Right cardiac atrium (tissue), 5 donors: ENCODE measurements at regions not wholly inside any gene's neighbourhood (a gene's known extent, or its start where the extent isn't known, plus 50 kb on each side); places are given as distances from the start of the nearest gene placed in this dataset.

Experiments used
- ATAC-seq, 2 donors: fragments of 200-7000 bp; cut with Tn5 transposase; one replicate each; pipeline versions ENCODE4 v1.8.0 to v1.9.1; 2020; ENCODE audit warnings: moderate library complexity in 2 of 2, mild to moderate bottlenecking in 1 of 2
- DNase-seq, 3 donors: peaks; one replicate each; pipeline ENCODE4 v3.0.0-alpha.2; 2020
- H3K27ac ChIP-seq: one replicate; pipeline ENCODE4 v1.5.1; 2013; ENCODE audit warnings: mild to moderate bottlenecking, low read length, control low read depth, moderate library complexity
- H3K27me3 ChIP-seq: one replicate; pipeline ENCODE4 v1.6.1; 2013; ENCODE audit not compliant: control insufficient read depth, insufficient read depth
- H3K4me1 ChIP-seq: one replicate; pipeline ENCODE4 v1.6.1; 2013; ENCODE audit warnings: low read length; ENCODE audit not compliant: control insufficient read depth, insufficient read depth
- H3K4me3 ChIP-seq: one replicate; pipeline ENCODE4 v1.5.1; 2013; ENCODE audit warnings: low read length, control low read depth
- H3K9me3 ChIP-seq: one replicate; pipeline ENCODE4 v1.6.1; 2013; ENCODE audit warnings: low read length; ENCODE audit not compliant: control insufficient read depth
- WGBS: extraction: QIAGEN DNeasy Blood & Tissue Kit; methylation state at CpG from one replicate; pipeline ENCODE4 v1.1.7; 2013; 5-methylcytosine and 5-hydroxymethylcytosine counted together
- intact Hi-C, 4 donors: fragments of 100-400 bp; cut with DNase I; formaldehyde crosslinking; loops; one replicate each; pipeline versions ENCODE4 v1.11.0 to v1.14.0; 2022 to 2023
- donor health status: healthy with polysubstance abuse.
- donor health status: DM: no; HTN: yes; CAD: no.
- donor health status: DM: no; HTN: no; CAD: no.
- donor health status: DM: no; HTN: yes; CAD: no; lungs with severe emphysema.
- donor health status: DM: yes; HTN: yes; CAD: no.

DNA sequence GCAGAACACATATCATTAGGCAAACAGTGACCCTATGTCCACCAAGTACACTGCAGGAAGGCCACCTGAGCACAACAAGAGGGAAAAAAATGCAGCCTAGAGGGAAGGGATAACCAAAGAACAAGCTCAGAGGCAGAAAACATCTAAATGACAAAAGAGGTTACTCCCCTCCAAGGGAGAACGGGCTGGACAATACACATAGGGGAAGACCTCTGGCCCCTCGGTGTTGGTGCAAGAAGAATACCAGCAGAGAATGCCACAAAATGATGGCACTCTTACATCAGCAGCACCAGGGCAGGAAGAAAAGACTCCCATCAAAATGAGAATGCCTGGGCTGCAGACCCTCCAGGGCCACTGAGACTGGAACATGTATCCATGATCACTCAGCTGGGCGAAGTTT, 66.6 kb upstream of the OPCML start:
- Histone ChIP-seq H3K4me3 (no peak overlapping the region), H3K4me1 (no peaks in the 10 kb centered on the region), H3K27me3 (no peaks in the 10 kb centered on the region), H3K9me3 (no peaks in the 10 kb centered on the region), H3K27ac (no peak overlapping the region)
- intact Hi-C loops = no loop called here
- ATAC-seq = no peak
- DNase-seq = no peak
- WGBS = 72% methylated on average over 3 of the region's 3 CpGs

DNA sequence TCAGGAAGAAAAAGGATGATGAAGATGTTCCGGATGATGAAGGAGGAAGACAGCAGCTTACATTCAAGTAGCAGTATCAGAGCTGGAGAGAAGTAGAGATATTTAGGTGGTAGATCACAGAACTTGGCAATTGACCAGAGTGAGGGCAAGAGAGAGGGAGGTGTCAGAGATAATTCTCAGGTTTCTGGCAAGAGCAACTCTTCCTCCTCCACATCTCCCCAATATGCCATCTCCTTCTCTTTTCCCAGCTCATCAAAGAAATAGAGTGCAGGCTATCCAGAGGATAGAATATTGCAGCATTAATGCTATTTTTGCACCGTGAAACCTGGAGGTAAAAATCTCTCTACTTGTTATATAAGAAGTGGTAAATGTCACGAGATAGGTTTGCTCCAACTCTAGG, 64.9 kb upstream of the OPCML start:
- Histone ChIP-seq H3K9me3 (no peaks in the 10 kb centered on the region), H3K4me1 (no peaks in the 10 kb centered on the region), H3K27ac (no peak overlapping the region), H3K27me3 (no peaks in the 10 kb centered on the region), H3K4me3 (no peak overlapping the region)
- intact Hi-C loops = no loop called here
- 51% methylated on average over 3 of the region's 3 CpGs for WGBS
- no peak for ATAC-seq
- DNase-seq = no peak

DNA sequence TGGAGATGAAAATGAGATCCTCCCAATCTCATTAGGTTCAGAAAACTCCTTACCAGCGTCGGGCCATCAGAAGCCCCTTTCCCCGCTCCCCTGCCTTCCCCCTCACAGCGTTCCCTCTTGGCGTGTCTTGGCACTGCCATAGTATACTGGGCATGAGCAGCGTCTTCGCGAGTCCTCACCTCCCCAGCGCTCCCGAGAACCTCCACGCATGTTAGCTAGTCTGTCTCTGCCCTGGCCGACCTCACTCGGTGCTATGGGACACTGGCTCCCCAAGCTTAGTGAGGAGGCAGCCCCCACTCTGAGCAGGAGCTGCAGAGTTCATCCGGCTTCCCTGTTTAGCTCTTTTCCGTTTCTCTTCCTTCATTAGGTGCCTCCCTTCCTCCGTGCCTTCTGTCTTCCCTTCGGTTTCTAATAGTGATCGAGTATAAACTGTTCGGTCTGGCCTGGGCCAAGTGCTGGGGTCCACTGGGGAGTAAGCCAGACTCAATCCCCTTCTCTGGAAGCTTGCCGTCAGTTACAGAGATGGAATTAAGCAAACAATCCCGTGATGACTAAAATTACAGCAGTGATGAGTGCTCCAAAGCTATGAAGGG, 63.8 kb upstream of the OPCML start:
- no peak for DNase-seq
- intact Hi-C loops = no loop called here
- Histone ChIP-seq H3K27me3 (no peaks in the 10 kb centered on the region), H3K27ac (no peak overlapping the region), H3K9me3 (no peaks in the 10 kb centered on the region), H3K4me3 (no peak overlapping the region), H3K4me1 (no peaks in the 10 kb centered on the region)
- WGBS = 87% methylated on average over 21 of the region's 21 CpGs
- ATAC-seq = no peak

DNA sequence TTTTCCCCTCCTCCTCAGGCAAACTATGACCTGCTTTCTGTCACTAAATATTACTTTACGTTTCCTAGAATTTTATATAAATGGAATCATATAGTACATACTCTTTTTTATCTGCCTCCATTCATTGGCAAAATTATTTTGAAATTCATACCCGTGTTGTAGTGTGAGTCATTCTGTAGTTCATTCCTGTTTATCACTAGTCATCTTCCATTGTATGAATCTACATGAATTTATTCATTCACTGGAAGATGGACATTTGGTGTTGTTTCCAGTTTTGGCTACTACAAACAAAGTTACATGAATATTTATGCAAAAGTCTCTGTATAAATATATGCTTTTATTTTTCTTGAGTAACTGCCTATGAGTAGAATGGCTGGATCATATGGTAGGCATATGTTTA, 60.7 kb upstream of the OPCML start:
- DNase-seq (no peak), ATAC-seq (no peak)
- Histone ChIP-seq H3K9me3 (no peaks in the 10 kb centered on the region), H3K4me1 (no peaks in the 10 kb centered on the region), H3K4me3 (no peak overlapping the region), H3K27me3 (no peaks in the 10 kb centered on the region), H3K27ac (no peak overlapping the region)
- WGBS = 84% methylated on average over 2 of the region's 2 CpGs
- intact Hi-C loops = no loop called here

DNA sequence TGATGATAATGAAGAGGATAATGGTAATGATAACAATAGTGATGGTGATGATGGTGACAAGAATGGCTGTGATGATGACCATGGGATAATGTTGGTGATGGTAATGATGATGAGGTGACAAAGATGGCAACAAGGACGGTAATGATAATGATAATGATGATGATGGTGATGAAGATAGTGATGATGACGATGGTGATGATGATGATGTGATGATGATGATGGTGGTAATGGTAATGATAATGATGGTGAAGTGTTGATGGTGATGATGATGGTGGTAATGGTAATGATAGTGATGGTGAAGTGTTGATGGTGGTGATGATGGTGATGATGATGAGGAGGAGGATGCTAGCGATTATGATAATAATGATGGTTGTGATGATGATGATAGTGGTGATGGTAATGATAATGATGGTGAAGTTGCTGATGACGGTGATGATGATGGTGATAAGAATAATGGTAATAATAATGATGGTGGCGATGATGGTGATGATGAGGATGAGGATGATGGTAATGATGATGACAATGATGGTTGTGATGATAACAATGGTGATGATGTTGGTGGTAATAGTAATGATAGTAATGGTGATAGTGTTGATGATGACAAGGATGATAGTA, 54.7 kb upstream of the OPCML start:
- ATAC-seq (no peak), DNase-seq (no peak)
- H3K4me1 ChIP-seq = no peaks in the 10 kb centered on the region
- no peak overlapping the region for H3K4me3 ChIP-seq
- WGBS = 94% methylated on average over 5 of the region's 5 CpGs
- H3K27ac ChIP-seq = no peak overlapping the region
- intact Hi-C loops = no loop called here
- H3K27me3 ChIP-seq = no peaks in the 10 kb centered on the region
- H3K9me3 ChIP-seq = no peaks in the 10 kb centered on the region

DNA sequence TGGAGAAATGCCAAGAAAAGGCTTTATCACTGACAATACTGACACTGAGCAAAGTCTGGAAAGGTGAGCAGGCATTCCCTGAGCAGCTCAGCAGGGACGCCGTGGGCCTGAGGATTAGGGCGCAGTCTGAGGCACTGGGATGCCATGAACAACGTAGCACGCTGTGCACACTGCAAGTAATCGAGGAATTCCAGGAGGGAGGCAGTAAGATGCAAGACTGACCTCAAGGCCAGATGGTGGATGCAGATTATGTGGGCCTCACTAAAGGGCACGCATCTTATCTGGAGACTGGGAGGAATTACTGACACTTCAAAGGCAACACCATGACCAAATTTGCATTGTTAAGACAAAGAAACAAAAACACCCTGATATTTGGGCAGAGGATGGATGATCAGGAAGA, 50.4 kb upstream of the OPCML start:
- no peak overlapping the region for H3K4me3 ChIP-seq
- ATAC-seq = no peak
- no peak for DNase-seq
- no peaks in the 10 kb centered on the region for H3K9me3 ChIP-seq
- H3K4me1 ChIP-seq = no peaks in the 10 kb centered on the region
- H3K27ac ChIP-seq = no peak overlapping the region
- intact Hi-C loops = no loop called here
- 72% methylated on average over 7 of the region's 7 CpGs for WGBS
- no peaks in the 10 kb centered on the region for H3K27me3 ChIP-seq

DNA sequence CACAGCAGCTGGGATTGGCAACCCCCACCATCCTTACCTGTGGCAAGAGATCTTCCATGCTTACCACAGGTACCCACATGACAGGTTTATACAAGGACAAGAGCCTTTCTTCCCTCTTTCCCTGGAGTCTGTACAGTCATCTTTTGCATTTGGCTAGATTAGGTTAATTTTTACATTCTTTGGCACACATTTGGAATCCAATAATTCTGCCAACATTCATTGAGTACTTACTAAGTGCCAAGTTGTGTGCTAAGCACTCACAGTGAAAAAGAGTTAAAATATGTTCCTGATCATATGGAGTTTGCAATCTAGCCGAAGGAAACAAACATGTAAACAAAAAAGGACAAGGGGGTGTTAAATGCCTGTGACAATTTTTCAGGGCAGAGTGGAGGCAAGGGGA, 50.0 kb upstream of the OPCML start:
- H3K4me1 ChIP-seq = no peaks in the 10 kb centered on the region
- intact Hi-C loops = no loop called here
- ATAC-seq = no peak
- WGBS = 86% methylated on average over 1 of the region's 1 CpG
- no peaks in the 10 kb centered on the region for H3K9me3 ChIP-seq
- H3K27me3 ChIP-seq = no peaks in the 10 kb centered on the region
- no peak overlapping the region for H3K27ac ChIP-seq
- no peak for DNase-seq
- no peak overlapping the region for H3K4me3 ChIP-seq
